GM19023 (cell line): ENCODE measurements at regions not wholly inside any gene's neighbourhood (a gene's known extent, or its start where the extent isn't known, plus 50 kb on each side); places are given as distances from the start of the nearest gene placed in this dataset.
"Not testable (repeated sequence)": the region's sequence is repeated elsewhere in the genome, so short reads cannot be mapped to it uniquely, and the experiment has no call there.

Source experiments
- ATAC-seq: cut with Tn5 transposase; IDR thresholded peaks from one replicate; pipeline ENCODE4 v1.9.1; 2021; ENCODE audit warnings: mild to moderate bottlenecking, moderate library complexity; ENCODE audit not compliant: unreplicated experiment

- ATAC-seq = no peak
These were observed 561.7 kb upstream of the SGO1 start for GRCh38 chr3:20747741-20748140.

GRCh38 chr3:20743553-20744321 lies 557.7 kb upstream of the SGO1 start:
- ATAC-seq = no peak

- no peak for ATAC-seq
These were observed 557.0 kb upstream of the SGO1 start for GRCh38 chr3:20742903-20743552.

- no peak for ATAC-seq
These were observed 555.4 kb upstream of the SGO1 start for GRCh38 chr3:20741381-20741780.

- no peak for ATAC-seq
These were observed 553.8 kb upstream of the SGO1 start for GRCh38 chr3:20739814-20740213.

GRCh38 chr3:20736287-20736852 lies 550.4 kb upstream of the SGO1 start:
- no peak for ATAC-seq

- ATAC-seq = no peak
These were observed 543.2 kb upstream of the SGO1 start for GRCh38 chr3:20729185-20729584.

GRCh38 chr3:20726786-20727185 lies 540.8 kb upstream of the SGO1 start:
- no peak for ATAC-seq

GRCh38 chr3:20724241-20724640 lies 538.2 kb upstream of the SGO1 start:
- ATAC-seq = no peak

- ATAC-seq = not testable (repeated sequence)
These were observed 530.4 kb upstream of the SGO1 start for GRCh38 chr3:20716425-20716824.

GRCh38 chr3:20701641-20702040 lies 515.6 kb upstream of the SGO1 start:
- no peak for ATAC-seq

- no peak for ATAC-seq
These were observed 514.7 kb upstream of the SGO1 start for GRCh38 chr3:20700714-20701113.

- no peak for ATAC-seq
These were observed 512.9 kb upstream of the SGO1 start for GRCh38 chr3:20698896-20699295.

GRCh38 chr3:20696388-20697150 lies 510.6 kb upstream of the SGO1 start:
- ATAC-seq = no peak

- no peak for ATAC-seq
These were observed 506.7 kb upstream of the SGO1 start for GRCh38 chr3:20692675-20693074.

- no peak for ATAC-seq
These were observed 497.9 kb upstream of the SGO1 start for GRCh38 chr3:20683910-20684309.

GRCh38 chr3:20682573-20682972 lies 496.6 kb upstream of the SGO1 start:
- no peak for ATAC-seq

- no peak for ATAC-seq
These were observed 495.1 kb upstream of the SGO1 start for GRCh38 chr3:20680990-20681628.

- ATAC-seq = no peak
These were observed 487.9 kb upstream of the SGO1 start for GRCh38 chr3:20673866-20674265.

GRCh38 chr3:20669675-20670074 lies 483.7 kb upstream of the SGO1 start:
- no peak for ATAC-seq

GRCh38 chr3:20669184-20669583 lies 483.2 kb upstream of the SGO1 start:
- ATAC-seq = no peak
